Testis (tissue), 2 donors: ENCODE measurements at regions not wholly inside any gene's neighbourhood (a gene's known extent, or its start where the extent isn't known, plus 50 kb on each side); places are given as distances from the start of the nearest gene placed in this dataset.

Experiments used
- DNase-seq: peaks from one replicate; pipeline ENCODE4 v3.0.0-alpha.2; 2019
- H3K27ac ChIP-seq, 2 donors: fragments of 200-600 bp; sonication (generic); one replicate each; pipeline ENCODE4 v1.5.1; 2019
- H3K27me3 ChIP-seq: fragments of 200-600 bp; sonication (generic); one replicate; pipeline ENCODE4 v1.5.1; 2019
- H3K36me3 ChIP-seq: fragments of 200-600 bp; sonication (generic); one replicate; pipeline ENCODE4 v1.5.1; 2017; ENCODE audit warnings: low read depth; ENCODE audit errors: missing control alignments
- H3K4me1 ChIP-seq: fragments of 200-600 bp; sonication (generic); one replicate; pipeline ENCODE4 v1.5.1; 2019
- H3K4me3 ChIP-seq, 2 donors: fragments of 200-600 bp; sonication (generic); one replicate each; pipeline ENCODE4 v1.5.1; 2017 to 2019
- H3K9me3 ChIP-seq: fragments of 200-600 bp; sonication (generic); one replicate; pipeline ENCODE4 v1.5.1; 2017
- POLR2A ChIP-seq: fragments of 450-650 bp; IDR thresholded peaks from one replicate; pipeline ENCODE4 v1.6.1; 2017; ENCODE audit warnings: antibody characterized with exemption, mild to moderate bottlenecking, moderate library complexity
- WGBS, 2 donors: methylation state at CpG; one replicate each; pipeline ENCODE4 v1.1.5; 2018; 5-methylcytosine and 5-hydroxymethylcytosine counted together
- intact Hi-C: fragments of 100-400 bp; cut with DNase I; formaldehyde crosslinking; loops from one replicate; pipeline ENCODE4 v1.15.1; 2023; ENCODE audit warnings: low total_unique reads
- TF ChIP-seq, protein P1 (sequence below), 3 experiments: fragments of 450-650 bp in 2 of 3; fragments of 200-600 bp in 1 of 3; sonication (generic) in 1 of 3; IDR thresholded peaks; one replicate each; pipeline ENCODE4 v1.5.1; 2016 to 2019; ENCODE audit warnings: antibody characterized with exemption in 3 of 3, mild to moderate bottlenecking in 2 of 3, moderate library complexity in 1 of 3

DNA sequence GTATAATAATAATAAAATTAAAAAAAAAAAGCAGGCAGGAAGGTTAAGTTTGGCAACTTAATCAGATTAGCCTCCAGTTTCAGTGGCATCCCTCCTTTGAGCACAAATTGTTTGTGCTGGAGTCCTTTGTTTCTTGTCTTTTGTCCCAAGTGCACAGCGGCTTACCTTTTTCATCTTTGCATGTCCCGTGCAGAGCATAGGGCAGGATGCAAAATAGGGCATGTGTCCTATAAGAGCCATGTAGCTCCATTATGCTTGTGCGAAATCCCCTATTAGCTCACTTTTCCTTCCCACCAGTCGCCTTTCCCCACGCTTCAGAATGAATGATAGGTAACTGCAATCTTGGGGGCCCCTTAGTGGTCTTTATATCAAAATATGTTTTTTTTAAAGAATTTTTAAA is 216.8 kb downstream of the TSN start:
- H3K4me3 ChIP-seq = no peak overlapping the region
- TF ChIP-seq, protein P1, sequence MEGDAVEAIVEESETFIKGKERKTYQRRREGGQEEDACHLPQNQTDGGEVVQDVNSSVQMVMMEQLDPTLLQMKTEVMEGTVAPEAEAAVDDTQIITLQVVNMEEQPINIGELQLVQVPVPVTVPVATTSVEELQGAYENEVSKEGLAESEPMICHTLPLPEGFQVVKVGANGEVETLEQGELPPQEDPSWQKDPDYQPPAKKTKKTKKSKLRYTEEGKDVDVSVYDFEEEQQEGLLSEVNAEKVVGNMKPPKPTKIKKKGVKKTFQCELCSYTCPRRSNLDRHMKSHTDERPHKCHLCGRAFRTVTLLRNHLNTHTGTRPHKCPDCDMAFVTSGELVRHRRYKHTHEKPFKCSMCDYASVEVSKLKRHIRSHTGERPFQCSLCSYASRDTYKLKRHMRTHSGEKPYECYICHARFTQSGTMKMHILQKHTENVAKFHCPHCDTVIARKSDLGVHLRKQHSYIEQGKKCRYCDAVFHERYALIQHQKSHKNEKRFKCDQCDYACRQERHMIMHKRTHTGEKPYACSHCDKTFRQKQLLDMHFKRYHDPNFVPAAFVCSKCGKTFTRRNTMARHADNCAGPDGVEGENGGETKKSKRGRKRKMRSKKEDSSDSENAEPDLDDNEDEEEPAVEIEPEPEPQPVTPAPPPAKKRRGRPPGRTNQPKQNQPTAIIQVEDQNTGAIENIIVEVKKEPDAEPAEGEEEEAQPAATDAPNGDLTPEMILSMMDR (IDR thresholded peaks at IDR 0.05) = no peak
- no peak for TF ChIP-seq POLR2A
- 92 to 94% methylated on average over 5 of the region's 5 CpGs for WGBS, 2 donors
- no peak overlapping the region for H3K27ac ChIP-seq
- intact Hi-C loops = no loop called here
- DNase-seq = no peak
- H3K9me3 ChIP-seq = no peaks in the 10 kb centered on the region
- H3K36me3 ChIP-seq = no peaks in the 10 kb centered on the region
- no peaks in the 10 kb centered on the region for H3K27me3 ChIP-seq
- no peaks in the 10 kb centered on the region for H3K4me1 ChIP-seq

DNA sequence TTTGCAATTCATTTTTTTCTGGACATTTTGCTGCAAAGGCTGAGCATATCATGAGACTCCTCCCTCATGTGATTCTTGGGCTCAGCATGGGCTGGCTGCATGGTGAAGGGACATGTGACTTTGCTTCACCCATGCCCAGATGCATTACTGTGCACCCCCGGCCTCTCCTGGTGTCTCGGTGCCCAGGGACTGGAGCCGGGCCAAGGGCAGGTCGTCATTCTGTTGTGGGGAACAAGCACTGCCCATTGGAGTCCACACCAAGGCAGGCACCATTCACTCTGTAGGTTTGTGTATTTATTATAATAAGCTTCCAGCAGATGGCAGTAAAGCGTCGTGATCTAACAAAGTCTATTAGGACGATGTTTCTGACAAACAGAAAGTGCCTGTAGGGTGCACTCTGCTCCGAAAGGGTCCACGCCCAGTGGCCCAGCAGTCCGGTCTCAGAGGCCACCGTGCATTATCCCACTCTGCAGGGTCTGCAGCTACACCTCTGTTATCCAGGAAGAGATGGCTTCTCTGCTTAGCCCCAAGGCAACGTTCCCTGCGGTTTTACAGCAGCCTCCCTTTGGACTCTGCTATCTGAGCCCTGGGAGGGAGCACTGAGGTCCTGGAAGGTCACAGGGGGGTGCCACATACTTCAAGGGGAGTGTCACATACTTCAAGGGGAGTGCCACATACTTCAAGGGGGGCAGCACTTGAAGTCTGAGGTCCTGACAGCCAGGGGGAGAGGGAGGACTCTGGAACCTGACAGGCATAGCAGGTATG is 219.6 kb downstream of the TSN start:
- no peak overlapping the region for H3K4me3 ChIP-seq
- H3K27me3 ChIP-seq = no peaks in the 10 kb centered on the region
- no peaks in the 10 kb centered on the region for H3K36me3 ChIP-seq
- DNase-seq = peak; percentile 50
- WGBS, 2 donors = 13 to 24% methylated on average over 11 to 13 of the region's 13 CpGs
- intact Hi-C loops = no loop called here
- H3K9me3 ChIP-seq = no peaks in the 10 kb centered on the region
- H3K27ac ChIP-seq = no peak overlapping the region
- H3K4me1 ChIP-seq = no peaks in the 10 kb centered on the region
- TF ChIP-seq POLR2A = no peak
- TF ChIP-seq, protein P1 (IDR thresholded peaks at IDR 0.05) = peak; percentile 40 to 55 (median 49)

DNA sequence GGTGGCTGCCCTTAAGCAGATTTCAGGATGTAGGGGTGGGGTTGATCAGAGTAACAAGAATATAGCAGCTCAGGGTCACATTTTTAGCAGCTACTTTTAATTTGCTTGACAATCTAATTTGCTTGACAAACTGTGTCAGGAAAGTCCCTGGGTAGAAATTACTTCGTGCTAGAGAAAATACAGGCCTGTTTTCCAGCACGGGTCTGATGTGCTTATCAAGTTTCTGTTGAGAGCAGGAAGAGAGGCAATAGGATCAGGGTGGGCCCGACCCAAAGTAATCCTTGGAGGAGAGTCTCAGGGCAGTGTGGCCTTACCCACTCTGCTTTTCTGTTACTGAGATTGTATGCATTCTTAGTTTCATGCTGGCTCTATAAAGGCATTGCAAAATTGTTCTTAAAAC is 221.5 kb downstream of the TSN start:
- intact Hi-C loops = no loop called here
- no peaks in the 10 kb centered on the region for H3K4me1 ChIP-seq
- WGBS, 2 donors = 55 to 61% methylated on average over 3 of the region's 3 CpGs

DNA sequence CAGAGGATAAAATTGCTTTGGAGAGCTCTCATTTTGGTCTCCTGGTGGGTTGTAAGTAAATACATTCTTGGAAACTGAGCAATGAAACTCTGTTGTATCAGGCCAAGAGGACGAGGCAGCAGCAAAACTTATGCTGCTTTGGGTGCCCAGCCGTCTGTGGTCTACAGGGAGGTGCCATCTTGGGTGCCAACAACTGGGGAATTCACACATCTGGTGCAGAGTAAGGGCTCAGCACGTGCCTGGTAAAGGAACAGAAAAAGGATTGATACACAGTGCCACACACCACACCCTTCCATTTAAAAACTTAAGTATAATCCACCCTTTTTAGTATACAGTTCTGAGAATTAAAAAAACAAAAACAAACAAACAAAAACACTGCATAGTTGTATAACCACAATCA is 221.9 kb downstream of the TSN start:
- intact Hi-C loops = no loop called here
- Histone ChIP-seq H3K4me3 (no peak overlapping the region), H3K9me3 (no peaks in the 10 kb centered on the region), H3K36me3 (no peaks in the 10 kb centered on the region), H3K4me1 (no peaks in the 10 kb centered on the region), H3K27me3 (no peaks in the 10 kb centered on the region), H3K27ac (no peak overlapping the region)
- WGBS, 2 donors = 82 to 84% methylated on average over 3 of the region's 3 CpGs
- no peak for DNase-seq
- TF ChIP-seq, protein P1 (IDR thresholded peaks at IDR 0.05) = no peak
- TF ChIP-seq POLR2A = no peak

More for the DNA sequence above, 221.5 kb downstream of the TSN start:
- DNase-seq = no peak
- no peaks in the 10 kb centered on the region for H3K27me3 ChIP-seq
- TF ChIP-seq POLR2A = no peak
- TF ChIP-seq, protein P1 (IDR thresholded peaks at IDR 0.05) = no peak
- H3K27ac ChIP-seq = no peak overlapping the region
- H3K36me3 ChIP-seq = no peaks in the 10 kb centered on the region
- no peaks in the 10 kb centered on the region for H3K9me3 ChIP-seq
- H3K4me3 ChIP-seq = no peak overlapping the region

DNA sequence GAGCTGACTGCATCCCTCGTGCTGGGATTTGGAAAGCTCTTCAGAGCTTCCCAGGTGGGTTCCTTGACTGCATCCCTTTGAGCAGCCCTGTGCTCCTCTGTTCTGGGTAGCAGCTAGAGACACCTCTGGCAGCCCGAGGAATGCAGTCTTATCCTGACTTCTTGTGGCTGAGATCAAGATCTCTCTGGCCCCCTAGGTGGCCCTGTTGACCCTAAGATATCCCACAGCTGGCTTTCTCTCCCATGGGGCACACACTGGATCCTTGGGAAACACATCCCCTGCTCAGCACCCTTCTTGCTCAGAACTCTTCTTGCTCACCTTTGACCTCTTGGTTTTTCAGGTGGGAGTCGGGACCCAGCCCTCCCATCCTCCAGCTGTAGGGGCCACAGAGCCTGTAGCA is 237.2 kb downstream of the TSN start:
- WGBS, 2 donors = 82 to 100% methylated on average over 1 to 3 of the region's 3 CpGs
- Histone ChIP-seq H3K27me3 (no peaks in the 10 kb centered on the region), H3K4me3 (no peak overlapping the region), H3K4me1 (no peaks in the 10 kb centered on the region), H3K27ac (no peak overlapping the region), H3K36me3 (no peaks in the 10 kb centered on the region), H3K9me3 (no peaks in the 10 kb centered on the region)
- intact Hi-C loops = no loop called here
- no peak for DNase-seq
- TF ChIP-seq, protein P1 (IDR thresholded peaks at IDR 0.05) = no peak
- no peak for TF ChIP-seq POLR2A
